ENCODE measurements at regions not wholly inside any gene's neighbourhood (a gene's known extent, or its start where the extent isn't known, plus 50 kb on each side); places are given as distances from the start of the nearest gene placed in this dataset.
"Not testable (repeated sequence)": the region's sequence is repeated elsewhere in the genome, so short reads cannot be mapped to it uniquely, and the experiment has no call there.

DNA sequence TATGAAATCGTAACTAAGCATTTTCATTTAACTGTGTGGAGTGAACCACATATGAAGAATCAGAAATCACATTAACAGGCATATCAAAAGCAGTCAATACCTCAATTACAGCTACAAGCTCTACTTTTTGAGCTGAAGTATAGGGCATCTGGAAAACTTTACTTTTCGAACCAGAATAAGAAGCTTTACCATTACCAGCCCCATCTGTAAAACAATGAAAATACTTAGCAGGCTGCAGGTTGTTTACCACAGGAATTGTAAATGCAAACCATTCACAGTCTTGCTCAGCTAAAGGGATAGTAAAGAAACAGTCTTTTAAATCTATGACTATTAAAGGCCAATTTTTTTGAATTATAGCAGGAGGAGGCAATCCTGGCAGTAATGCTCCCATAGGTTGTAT, 565.6 kb upstream of the MBL2 start:
- POLR2A ChIA-PET; H3K36me3 ChIP-seq (ENCODE audit: control insufficient read depth in 1 of 2, insufficient read depth in 2 of 2, low read length in 2 of 2); RAD21 ChIA-PET (ENCODE audit: low non-redundant PET in 1 of 2, low total read pairs in 2 of 2, uncharacterized antibody in 2 of 2, unreplicated experiment in 2 of 2); H3K27ac ChIP-seq (ENCODE audit: low read depth, low read length); H3K9ac ChIP-seq (ENCODE audit: low read length); CTCF ChIA-PET; ATAC-seq; H4K20me1 ChIP-seq (ENCODE audit: insufficient read depth); H2AFZ ChIP-seq (ENCODE audit: low read depth, low read length, poor library complexity, severe bottlenecking); BruUV-seq (replicated peaks); H3K4me3 ChIP-seq (replicated peaks in 1 of 2; ENCODE audit: low read depth in 1 of 2, low read length in 2 of 2); H3K79me2 ChIP-seq (ENCODE audit: insufficient read depth, low read length); H3K4me2 ChIP-seq (ENCODE audit: low read length); H3K9me3 ChIP-seq (ENCODE audit: control insufficient read depth in 1 of 2, insufficient read depth in 1 of 2, low read depth in 1 of 2, low read length in 2 of 2); H3K9me2 ChIP-seq (ENCODE audit: insufficient read depth); H3K27me3 ChIP-seq (ENCODE audit: insufficient read depth, low read length); intact Hi-C loops (cut with micrococcal nuclease); DNase-seq (ENCODE audit: low read depth, low spot score); H3K4me1 ChIP-seq (ENCODE audit: control insufficient read depth in 1 of 2, insufficient read depth in 2 of 2, low read length in 2 of 2): not testable (repeated sequence)

DNA sequence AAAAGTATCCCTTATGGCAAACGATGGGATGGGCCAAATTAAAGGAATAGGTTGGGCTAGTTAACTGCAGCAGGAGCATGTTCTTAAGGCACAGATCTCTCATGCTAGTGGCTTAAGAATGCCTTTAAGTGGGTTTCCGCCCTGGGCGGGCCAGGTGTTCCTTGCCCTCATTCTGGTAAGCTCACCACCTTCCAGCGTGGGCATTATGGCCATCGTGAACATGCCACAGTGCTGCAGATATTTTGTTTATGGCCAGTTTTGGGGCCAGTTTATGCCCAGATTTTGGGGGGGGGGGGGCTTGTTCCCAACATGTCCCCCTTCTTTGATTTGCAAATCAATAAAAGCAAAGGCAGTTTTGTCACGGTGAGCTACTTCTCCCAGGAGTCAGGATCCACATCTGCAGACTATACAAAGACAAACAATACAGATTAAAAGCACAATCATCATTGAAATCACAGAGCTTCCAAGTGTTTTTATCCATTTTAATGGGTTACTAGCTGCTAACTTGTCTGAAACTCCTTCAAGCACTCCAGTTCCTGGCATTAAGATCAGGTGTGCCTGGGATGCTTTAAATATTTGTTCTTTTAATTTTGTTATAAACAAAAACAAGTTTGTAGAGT, 563.3 kb upstream of the MBL2 start:
- H3K9ac ChIP-seq (ENCODE audit: low read length); H3K27ac ChIP-seq (ENCODE audit: low read depth, low read length); H3K4me1 ChIP-seq (ENCODE audit: control insufficient read depth in 1 of 2, insufficient read depth in 2 of 2, low read length in 2 of 2); H4K20me1 ChIP-seq (ENCODE audit: insufficient read depth); CTCF ChIA-PET; ATAC-seq; H3K4me2 ChIP-seq (ENCODE audit: low read length); H3K9me2 ChIP-seq (ENCODE audit: insufficient read depth); DNase-seq (ENCODE audit: low read depth, low spot score); POLR2A ChIA-PET; H2AFZ ChIP-seq (ENCODE audit: low read depth, low read length, poor library complexity, severe bottlenecking); BruUV-seq (replicated peaks); H3K4me3 ChIP-seq (replicated peaks in 1 of 2; ENCODE audit: low read depth in 1 of 2, low read length in 2 of 2); H3K36me3 ChIP-seq (ENCODE audit: control insufficient read depth in 1 of 2, insufficient read depth in 2 of 2, low read length in 2 of 2); H3K9me3 ChIP-seq (ENCODE audit: control insufficient read depth in 1 of 2, insufficient read depth in 1 of 2, low read depth in 1 of 2, low read length in 2 of 2); intact Hi-C loops (cut with micrococcal nuclease); H3K27me3 ChIP-seq (ENCODE audit: insufficient read depth, low read length); RAD21 ChIA-PET (ENCODE audit: low non-redundant PET in 1 of 2, low total read pairs in 2 of 2, uncharacterized antibody in 2 of 2, unreplicated experiment in 2 of 2); H3K79me2 ChIP-seq (ENCODE audit: insufficient read depth, low read length): not testable (repeated sequence)

GRCh38 chr10:53331460-53331859, 558.9 kb upstream of the MBL2 start:
- BruUV-seq (replicated peaks) = no TSS peak
- CTCF ChIA-PET = no interaction called here
- TF ChIP-seq EZH2phosphoT487 (IDR thresholded peaks at IDR 0.05; ENCODE audit: borderline replicate concordance) (no peak), ZNF274 (IDR thresholded peaks at IDR 0.05; ENCODE audit: low read depth, low read length) (no peak), POLR2AphosphoS5 (IDR thresholded peaks at IDR 0.05; ENCODE audit: low read depth, low read length) (no peak), TCF7L2 (IDR thresholded peaks at IDR 0.05; ENCODE audit: borderline replicate concordance, extremely low read depth, insufficient read depth, insufficient read length) (no peak), JUND (IDR thresholded peaks at IDR 0.05) (no peak), SIN3A (IDR thresholded peaks at IDR 0.05; ENCODE audit: low read depth) (no peak), EGR1 (IDR thresholded peaks at IDR 0.05; ENCODE audit: low read depth) (no peak), RAD21 (IDR thresholded peaks at IDR 0.05; ENCODE audit: low read depth) (no peak)
- TF ChIP-seq, protein P1, sequence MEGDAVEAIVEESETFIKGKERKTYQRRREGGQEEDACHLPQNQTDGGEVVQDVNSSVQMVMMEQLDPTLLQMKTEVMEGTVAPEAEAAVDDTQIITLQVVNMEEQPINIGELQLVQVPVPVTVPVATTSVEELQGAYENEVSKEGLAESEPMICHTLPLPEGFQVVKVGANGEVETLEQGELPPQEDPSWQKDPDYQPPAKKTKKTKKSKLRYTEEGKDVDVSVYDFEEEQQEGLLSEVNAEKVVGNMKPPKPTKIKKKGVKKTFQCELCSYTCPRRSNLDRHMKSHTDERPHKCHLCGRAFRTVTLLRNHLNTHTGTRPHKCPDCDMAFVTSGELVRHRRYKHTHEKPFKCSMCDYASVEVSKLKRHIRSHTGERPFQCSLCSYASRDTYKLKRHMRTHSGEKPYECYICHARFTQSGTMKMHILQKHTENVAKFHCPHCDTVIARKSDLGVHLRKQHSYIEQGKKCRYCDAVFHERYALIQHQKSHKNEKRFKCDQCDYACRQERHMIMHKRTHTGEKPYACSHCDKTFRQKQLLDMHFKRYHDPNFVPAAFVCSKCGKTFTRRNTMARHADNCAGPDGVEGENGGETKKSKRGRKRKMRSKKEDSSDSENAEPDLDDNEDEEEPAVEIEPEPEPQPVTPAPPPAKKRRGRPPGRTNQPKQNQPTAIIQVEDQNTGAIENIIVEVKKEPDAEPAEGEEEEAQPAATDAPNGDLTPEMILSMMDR (IDR thresholded peaks at IDR 0.05 in 2 of 3, conservative IDR thresholded peaks at IDR 0.05 in 1 of 3; ENCODE audit: borderline replicate concordance in 1 of 3, insufficient read depth in 1 of 3, low read depth in 2 of 3, low read length in 2 of 3) = no peak
- TF ChIP-seq, protein P2, sequence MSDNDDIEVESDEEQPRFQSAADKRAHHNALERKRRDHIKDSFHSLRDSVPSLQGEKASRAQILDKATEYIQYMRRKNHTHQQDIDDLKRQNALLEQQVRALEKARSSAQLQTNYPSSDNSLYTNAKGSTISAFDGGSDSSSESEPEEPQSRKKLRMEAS (IDR thresholded peaks at IDR 0.05) = no peak

More at GRCh38 chr10:53331460-53331859, 558.9 kb upstream of the MBL2 start:
- Histone ChIP-seq H3K27me3 (ENCODE audit: insufficient read depth, low read length) (no peaks in the 10 kb centered on the region), H3K9ac (ENCODE audit: low read length) (no peak overlapping the region), H3K4me2 (ENCODE audit: low read length) (no peak overlapping the region), H3K4me3 (replicated peaks in 1 of 2; ENCODE audit: low read depth in 1 of 2, low read length in 2 of 2) (no peak overlapping the region), H4K20me1 (ENCODE audit: insufficient read depth) (no peaks in the 10 kb centered on the region), H3K36me3 (ENCODE audit: control insufficient read depth in 1 of 2, insufficient read depth in 2 of 2, low read length in 2 of 2) (no peaks in the 10 kb centered on the region), H3K4me1 (ENCODE audit: control insufficient read depth in 1 of 2, insufficient read depth in 2 of 2, low read length in 2 of 2) (no peaks in the 10 kb centered on the region), H3K9me2 (ENCODE audit: insufficient read depth) (no peaks in the 10 kb centered on the region), H2AFZ (ENCODE audit: low read depth, low read length, poor library complexity, severe bottlenecking) (no peak overlapping the region), H3K9me3 (ENCODE audit: control insufficient read depth in 1 of 2, insufficient read depth in 1 of 2, low read depth in 1 of 2, low read length in 2 of 2) (peaks cover 3 to 6% of the 10 kb centered on the region in 2 experiments; a peak in 2 of 4 replicates), H3K79me2 (ENCODE audit: insufficient read depth, low read length) (no peaks in the 10 kb centered on the region), H3K27ac (ENCODE audit: low read depth, low read length) (no peak overlapping the region)
- no peak for ATAC-seq
- ChIA-PET RAD21 (ENCODE audit: low non-redundant PET in 1 of 2, low total read pairs in 2 of 2, uncharacterized antibody in 2 of 2, unreplicated experiment in 2 of 2) (no interaction called here), POLR2A (no interaction called here)
- intact Hi-C loops (cut with micrococcal nuclease) = no loop called here
- DNase-seq (ENCODE audit: low read depth, low spot score) = no peak
